ENCODE measurements at regions not wholly inside any gene's neighbourhood (a gene's known extent, or its start where the extent isn't known, plus 50 kb on each side); places are given as distances from the start of the nearest gene placed in this dataset.

GRCh38 chr2:190781604-190782198 lies 98.9 kb upstream of the GLS start:
- H3K4me3 ChIP-seq (ENCODE audit: low read length): no peak overlapping the region
- DNase-seq (ENCODE audit: low read depth, low spot score): peak; percentile 49

- no peak overlapping the region for H3K4me3 ChIP-seq (ENCODE audit: low read length)
- DNase-seq (ENCODE audit: low read depth, low spot score): no peak
Observed at GRCh38 chr2:190782264-190782663, 98.4 kb upstream of the GLS start.

GRCh38 chr2:190783513-190784263 lies 96.9 kb upstream of the GLS start:
- no peak for DNase-seq (ENCODE audit: low read depth, low spot score)

GRCh38 chr2:190785334-190785733 lies 95.3 kb upstream of the GLS start:
- H3K4me3 ChIP-seq (ENCODE audit: low read length): no peak overlapping the region
- DNase-seq (ENCODE audit: low read depth, low spot score): no peak

More at GRCh38 chr2:190783513-190784263, 96.9 kb upstream of the GLS start:
- H3K4me3 ChIP-seq (ENCODE audit: low read length): no peak overlapping the region

GRCh38 chr2:190786404-190787166 lies 94.0 kb upstream of the GLS start:
- no peak overlapping the region for H3K4me3 ChIP-seq (ENCODE audit: low read length)
- no peak for DNase-seq (ENCODE audit: low read depth, low spot score)

GRCh38 chr2:190787743-190788235 lies 92.8 kb upstream of the GLS start:
- H3K4me3 ChIP-seq (ENCODE audit: low read length): no peak overlapping the region
- no peak for DNase-seq (ENCODE audit: low read depth, low spot score)

GRCh38 chr2:190789074-190790004 lies 91.3 kb upstream of the GLS start:
- no peak overlapping the region for H3K4me3 ChIP-seq (ENCODE audit: low read length)
- DNase-seq (ENCODE audit: low read depth, low spot score): no peak

GRCh38 chr2:190791347-190791975 lies 89.2 kb upstream of the GLS start:
- no peak overlapping the region for H3K4me3 ChIP-seq (ENCODE audit: low read length)
- no peak for DNase-seq (ENCODE audit: low read depth, low spot score)

GRCh38 chr2:190791976-190792575 lies 88.5 kb upstream of the GLS start:
- DNase-seq (ENCODE audit: low read depth, low spot score): no peak
- no peak overlapping the region for H3K4me3 ChIP-seq (ENCODE audit: low read length)

- DNase-seq (ENCODE audit: low read depth, low spot score): no peak
- no peak overlapping the region for H3K4me3 ChIP-seq (ENCODE audit: low read length)
Observed at GRCh38 chr2:190792956-190793888, 87.4 kb upstream of the GLS start.

- DNase-seq (ENCODE audit: low read depth, low spot score): no peak
- no peak overlapping the region for H3K4me3 ChIP-seq (ENCODE audit: low read length)
Observed at GRCh38 chr2:190794377-190794776, 86.2 kb upstream of the GLS start.

GRCh38 chr2:190794790-190795189 lies 85.8 kb upstream of the GLS start:
- DNase-seq (ENCODE audit: low read depth, low spot score): no peak
- no peak overlapping the region for H3K4me3 ChIP-seq (ENCODE audit: low read length)

- no peak overlapping the region for H3K4me3 ChIP-seq (ENCODE audit: low read length)
- DNase-seq (ENCODE audit: low read depth, low spot score): no peak
Observed at GRCh38 chr2:190795686-190796085, 84.9 kb upstream of the GLS start.

GRCh38 chr2:190799999-190800398 lies 80.6 kb upstream of the GLS start:
- DNase-seq (ENCODE audit: low read depth, low spot score): no peak
- no peak overlapping the region for H3K4me3 ChIP-seq (ENCODE audit: low read length)

- no peak overlapping the region for H3K4me3 ChIP-seq (ENCODE audit: low read length)
Observed at GRCh38 chr2:190800528-190800927, 80.1 kb upstream of the GLS start.

GRCh38 chr2:190802129-190802528 lies 78.5 kb upstream of the GLS start:
- DNase-seq (ENCODE audit: low read depth, low spot score): no peak
- no peak overlapping the region for H3K4me3 ChIP-seq (ENCODE audit: low read length)

More at GRCh38 chr2:190800528-190800927, 80.1 kb upstream of the GLS start:
- no peak for DNase-seq (ENCODE audit: low read depth, low spot score)

GRCh38 chr2:190802626-190803209 lies 77.9 kb upstream of the GLS start:
- no peak overlapping the region for H3K4me3 ChIP-seq (ENCODE audit: low read length)
- no peak for DNase-seq (ENCODE audit: low read depth, low spot score)

All from Jurkat, Clone E6-1 (cell line).